GM21723 (cell line): ENCODE measurements at regions not wholly inside any gene's neighbourhood (a gene's known extent, or its start where the extent isn't known, plus 50 kb on each side); places are given as distances from the start of the nearest gene placed in this dataset.
"Not testable (repeated sequence)": the region's sequence is repeated elsewhere in the genome, so short reads cannot be mapped to it uniquely, and the experiment has no call there.

Source experiments
- ATAC-seq: cut with Tn5 transposase; IDR thresholded peaks from one replicate; pipeline ENCODE4 v1.9.1; 2021; ENCODE audit warnings: mild to moderate bottlenecking, moderate library complexity; ENCODE audit not compliant: unreplicated experiment

DNA sequence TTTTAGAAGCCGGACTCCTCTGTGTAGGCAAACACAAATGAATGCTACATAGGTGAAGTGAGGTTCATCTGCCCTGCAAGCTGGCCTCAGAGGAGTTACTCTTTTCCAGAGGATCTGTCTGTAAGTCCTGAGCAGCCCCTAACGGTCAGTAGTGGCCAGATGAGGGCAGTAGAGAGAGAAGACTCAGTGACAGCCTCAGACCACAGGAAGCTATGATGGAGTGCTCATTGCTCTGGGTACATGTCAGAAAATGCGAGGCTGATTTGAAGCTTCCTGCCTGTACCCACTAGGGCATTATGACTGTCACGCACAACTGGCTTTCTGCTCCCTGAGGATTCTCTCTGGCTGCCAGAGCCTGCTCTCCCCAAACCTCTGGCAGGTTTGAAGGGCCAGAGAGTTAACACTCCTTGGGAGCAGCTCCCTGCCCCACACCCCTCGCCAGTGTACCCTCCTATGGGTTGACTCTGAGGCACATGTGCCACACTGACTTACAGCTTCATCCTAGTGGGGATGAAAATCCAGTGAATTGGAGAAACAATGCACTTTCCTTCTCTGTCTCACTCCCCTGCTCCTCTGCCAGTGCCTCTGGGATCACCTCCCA is 141.5 kb downstream of the GABRG2 start:
- peak; percentile 94 for ATAC-seq

DNA sequence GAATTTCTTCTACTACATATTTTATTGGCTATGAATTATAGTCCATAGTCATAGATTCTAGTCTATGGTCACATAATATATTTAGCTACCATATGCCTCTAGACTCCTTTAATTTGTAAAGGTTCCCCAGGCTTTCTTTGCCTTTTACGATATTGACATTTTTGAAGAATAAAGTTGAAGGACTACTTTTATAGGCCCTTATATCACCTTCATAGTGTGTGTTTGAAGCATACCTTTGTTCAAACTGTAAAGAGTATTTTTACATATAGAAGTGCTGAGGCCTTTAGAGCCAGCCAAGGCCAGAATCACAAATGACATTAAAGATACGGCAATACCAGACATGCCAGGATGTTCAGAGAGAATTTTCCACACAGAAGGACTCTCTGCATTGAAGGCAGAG is 147.0 kb downstream of the GABRG2 start:
- no peak for ATAC-seq

DNA sequence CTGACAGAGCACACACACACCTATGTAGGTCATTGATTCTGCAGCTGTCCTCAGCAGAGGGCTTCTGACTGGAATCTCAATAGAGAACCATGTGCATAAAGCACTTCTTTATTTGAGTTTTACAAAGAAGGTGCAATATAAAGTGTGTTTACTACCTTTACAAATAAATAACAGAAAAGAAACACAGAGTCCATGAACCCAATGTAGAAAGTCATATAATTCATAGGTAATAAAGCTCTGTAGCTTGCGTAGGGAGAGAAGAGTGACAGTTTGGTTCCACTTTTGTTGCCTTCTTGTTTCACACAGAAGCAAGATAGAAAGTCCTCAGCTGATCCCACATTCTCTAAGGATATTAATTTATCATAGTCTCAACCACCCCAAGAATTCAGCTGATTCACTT is 149.5 kb downstream of the GABRG2 start:
- ATAC-seq = no peak

DNA sequence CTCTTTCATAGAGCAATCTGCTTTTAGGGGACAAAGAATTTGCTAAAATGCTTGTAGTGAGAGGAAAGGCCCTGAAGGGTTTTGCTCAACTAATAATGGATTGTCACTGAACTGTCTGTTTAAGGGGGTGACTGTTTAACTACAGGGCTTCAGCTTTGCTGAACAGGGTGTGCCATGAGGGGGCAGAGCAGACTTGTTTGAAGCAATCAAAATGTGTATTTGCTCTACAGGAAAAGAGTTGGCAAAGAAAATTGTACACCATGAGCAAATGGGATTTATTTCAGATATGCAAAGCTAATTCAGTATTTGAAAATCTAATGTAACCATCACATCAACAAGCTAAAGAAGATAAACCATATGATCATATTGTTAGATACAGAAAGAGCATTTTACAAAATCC is 154.3 kb downstream of the GABRG2 start:
- no peak for ATAC-seq

DNA sequence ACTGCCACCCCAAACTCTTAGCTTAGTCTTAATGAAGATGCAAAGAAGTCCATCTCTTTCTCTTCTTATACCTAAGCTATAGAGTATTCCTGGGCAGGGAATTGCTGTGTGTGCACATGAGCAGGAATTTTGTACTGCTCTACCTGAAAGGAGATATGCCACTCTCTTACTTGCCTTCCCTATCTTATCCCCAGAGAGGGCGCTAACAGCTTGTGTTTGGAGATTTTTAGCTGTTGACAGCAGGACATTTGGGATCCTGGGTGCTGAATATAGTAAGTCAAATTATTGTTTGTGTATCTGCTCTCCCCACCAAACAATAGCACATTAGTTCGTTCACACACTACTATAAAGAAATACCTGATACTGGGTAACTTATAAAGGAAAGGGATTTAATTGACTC is 159.5 kb downstream of the GABRG2 start:
- no peak for ATAC-seq

DNA sequence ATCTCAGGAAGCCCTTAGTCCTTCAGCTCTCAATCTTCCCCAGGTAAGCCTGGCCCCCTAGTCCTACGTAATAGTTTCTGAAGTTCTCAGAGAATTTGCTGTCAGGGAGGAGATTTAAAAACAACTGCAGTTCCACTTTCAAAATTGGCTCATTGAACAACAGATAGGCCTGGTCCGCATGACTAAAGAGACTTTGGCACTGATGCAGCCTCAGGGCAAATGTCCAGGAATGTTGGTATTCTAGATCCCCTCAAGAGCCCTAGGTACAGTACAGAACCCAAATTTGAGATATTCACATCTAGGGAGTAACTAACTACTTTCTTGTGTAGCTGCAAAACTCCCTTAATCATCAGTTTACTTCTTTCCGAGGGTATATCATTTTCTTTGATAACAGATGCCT is 162.8 kb downstream of the GABRG2 start:
- ATAC-seq = no peak

DNA sequence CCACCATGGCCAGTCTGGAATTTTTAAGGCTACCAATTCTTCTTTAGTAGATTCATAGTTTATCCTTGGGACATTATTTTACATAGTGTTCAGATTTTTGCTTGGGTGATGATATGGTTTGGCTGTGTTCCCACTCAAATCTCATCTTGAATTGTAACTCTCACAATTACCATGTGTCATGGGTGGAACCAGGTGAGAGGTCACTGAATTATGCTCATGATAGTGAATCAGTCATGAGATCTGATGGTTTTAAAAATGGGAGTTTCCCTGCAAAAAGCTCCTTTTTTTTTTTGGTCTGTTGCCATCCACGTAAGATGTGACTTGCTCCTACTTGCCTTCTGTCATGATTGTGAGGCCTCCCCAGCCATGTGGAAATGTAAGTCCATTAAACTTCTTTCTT is 163.9 kb downstream of the GABRG2 start:
- ATAC-seq = no peak

DNA sequence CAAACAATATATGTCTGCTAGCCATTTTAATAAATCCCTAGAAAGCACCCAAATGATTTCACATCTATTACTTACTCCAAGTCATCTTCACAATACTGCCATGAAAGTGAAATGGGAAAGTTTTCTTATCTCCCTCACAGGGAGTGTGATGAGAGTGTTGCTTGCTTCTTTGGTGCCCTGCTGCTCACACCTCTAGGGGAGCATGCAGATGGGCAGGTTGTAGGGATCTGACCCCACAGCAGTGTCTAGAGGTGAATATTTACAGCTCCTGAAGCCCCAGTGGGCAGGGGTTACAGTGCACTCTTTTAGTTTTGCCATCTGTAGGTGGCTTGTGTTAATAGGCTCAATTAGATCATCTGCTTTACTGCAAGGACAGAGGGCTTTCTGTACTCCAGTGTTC is 173.2 kb downstream of the GABRG2 start:
- ATAC-seq = no peak

DNA sequence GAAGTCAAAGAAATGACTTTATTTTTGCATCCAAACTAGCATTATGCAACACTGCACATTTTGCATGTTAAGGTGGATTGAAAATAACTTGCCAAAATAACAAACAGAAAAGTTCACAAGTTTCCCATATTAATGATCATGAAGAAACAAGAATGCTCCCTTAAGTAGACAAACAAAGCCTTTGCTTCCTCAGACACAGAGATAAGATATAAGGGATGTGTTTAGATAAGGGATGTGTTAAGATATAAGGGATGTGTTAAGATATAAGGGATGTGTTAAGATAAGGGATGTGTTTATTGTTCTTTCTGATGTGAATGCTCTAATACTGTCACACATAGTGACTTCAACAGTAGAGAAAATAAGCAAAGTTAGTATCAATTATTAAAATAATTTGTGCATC is 174.8 kb downstream of the GABRG2 start:
- no peak for ATAC-seq

DNA sequence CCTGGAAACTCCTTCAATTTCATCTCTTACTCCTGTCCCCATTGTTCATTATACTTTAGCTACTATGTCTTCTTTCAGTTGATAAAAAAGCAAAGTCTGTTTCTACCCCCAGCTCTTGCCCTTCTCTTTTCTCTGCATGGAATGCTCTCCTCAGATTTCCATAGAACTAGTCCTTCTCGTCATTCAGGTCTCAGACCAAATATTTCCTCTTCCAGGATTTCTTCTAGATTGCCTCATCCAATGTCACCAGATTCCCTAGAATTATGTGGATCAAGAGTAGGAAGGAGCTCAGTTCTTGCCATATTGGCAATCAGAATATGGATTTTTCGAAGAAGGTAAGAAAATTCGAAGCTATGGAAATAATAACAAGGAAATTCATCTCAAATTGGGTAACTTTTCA is 176.1 kb downstream of the GABRG2 start:
- no peak for ATAC-seq

DNA sequence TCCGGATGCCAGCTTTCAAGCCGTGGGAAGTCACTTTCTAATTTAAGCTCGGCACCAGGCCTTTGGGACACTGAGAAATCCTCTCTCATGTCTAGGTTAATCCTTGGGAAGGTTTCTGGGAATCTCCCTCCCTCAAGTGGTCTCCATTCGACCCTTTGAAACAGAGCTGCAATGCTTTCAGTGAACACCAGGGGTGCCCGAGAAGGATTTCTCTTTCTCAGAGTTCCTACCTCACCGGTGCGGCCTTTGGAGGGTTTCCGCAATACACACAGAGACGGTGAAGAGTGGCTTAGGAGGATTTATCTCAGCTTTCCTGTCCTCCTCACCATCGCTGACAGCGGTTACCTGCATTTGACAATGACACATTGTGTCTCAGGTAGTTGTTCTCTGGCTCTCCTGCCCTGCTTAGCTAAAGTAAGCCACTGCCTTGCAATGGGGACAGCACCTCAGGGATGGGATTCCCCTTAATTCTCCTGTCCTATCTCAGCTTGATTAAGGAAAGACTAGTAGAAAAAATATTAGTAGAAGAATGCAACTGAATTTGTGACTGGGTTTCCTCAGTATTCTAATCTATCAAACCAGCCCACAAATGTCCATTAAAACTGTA is 180.6 kb downstream of the GABRG2 start:
- ATAC-seq = no peak

DNA sequence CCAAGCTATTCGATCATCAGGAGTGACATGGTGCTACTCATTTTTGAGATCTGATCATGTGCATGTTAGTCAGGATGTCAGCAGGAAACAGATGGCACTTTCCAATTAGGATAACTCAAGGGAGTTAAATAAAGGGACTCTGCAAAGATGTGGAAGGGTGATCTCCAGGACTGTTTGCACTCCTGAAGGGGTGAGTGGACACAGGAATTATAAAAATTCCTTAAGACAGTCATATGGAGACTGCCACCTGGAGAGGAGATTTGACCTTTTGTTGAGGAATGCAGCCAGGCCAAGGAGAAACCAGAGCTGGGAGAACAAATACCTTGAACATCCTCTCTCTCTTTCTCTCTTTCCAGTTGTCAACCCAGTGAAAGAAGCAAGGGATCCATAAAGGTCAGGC is 189.1 kb downstream of the GABRG2 start:
- ATAC-seq = no peak

DNA sequence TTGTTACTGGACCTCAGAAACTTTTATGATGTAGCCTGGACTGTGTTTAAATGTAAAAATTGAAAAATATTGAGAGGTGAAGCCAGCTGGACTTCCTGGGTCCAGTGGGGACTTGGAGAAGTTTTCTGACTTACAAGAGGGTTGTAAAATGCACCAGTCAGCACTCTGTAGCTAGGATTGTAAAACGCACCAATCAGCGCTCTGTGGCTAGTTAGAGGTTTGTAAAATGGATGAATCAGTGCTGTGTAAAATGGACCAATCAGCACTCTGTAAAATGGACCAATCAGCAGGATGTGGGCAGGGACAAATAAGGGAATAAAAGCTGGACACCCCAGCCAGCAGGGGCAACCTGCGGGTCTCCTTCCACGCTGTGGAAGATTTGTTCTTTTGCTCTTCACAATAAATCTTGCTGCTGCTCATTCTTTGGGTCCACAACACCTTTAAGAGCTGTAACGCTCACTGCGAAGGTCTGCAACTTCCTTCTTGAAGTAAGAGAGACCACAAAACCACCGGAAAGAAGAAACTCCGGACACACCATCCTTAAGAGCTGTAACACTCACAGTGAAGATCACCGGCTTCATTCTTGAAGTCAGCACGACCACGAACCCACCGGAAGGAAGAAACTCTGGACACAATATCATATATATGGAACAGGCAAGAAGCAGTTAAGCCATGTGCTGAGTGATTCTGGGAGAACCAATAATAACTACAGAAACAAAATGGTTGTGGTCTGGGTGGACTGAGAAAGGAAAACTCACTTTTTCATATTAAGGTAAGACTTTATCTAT is 201.3 kb downstream of the GABRG2 start:
- ATAC-seq = peak; percentile 49

DNA sequence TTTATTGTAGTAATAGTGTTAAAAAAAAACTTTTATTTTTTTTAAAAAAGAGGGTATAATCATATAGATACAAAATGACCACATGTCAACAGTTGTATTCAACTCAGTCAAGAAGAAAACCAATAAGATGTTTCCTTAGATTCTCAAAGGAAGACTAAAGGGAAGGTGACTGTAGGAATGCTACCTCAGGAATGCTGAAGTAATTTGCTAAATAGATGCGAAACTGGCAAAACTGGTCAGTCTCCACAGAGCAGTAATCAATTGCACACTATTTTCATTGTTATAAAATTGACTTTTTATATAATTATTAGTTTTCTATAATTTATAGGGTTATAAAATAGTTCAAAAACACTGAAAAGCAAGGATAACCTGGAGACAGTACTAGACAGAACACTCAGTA is 204.8 kb downstream of the GABRG2 start:
- no peak for ATAC-seq

DNA sequence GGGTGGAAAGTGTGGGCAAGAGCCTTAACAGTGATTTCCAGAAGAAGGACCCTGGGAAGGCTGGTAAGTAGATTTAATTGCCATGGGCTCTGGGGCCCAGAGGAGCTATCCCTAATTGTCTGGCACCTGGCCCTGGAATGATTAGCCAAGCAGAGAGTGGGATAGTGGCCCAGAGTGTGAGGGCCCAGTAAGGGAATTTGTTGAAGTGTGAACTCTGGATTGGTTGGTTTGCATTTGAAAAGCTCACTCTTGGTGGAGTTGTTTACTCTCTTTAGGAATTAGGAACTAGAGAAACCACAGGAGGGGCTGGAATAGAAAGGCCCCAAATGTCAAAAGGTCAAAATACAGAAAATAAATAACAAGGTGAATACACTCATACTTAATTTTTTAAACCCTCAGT is 207.1 kb downstream of the GABRG2 start:
- ATAC-seq = no peak

DNA sequence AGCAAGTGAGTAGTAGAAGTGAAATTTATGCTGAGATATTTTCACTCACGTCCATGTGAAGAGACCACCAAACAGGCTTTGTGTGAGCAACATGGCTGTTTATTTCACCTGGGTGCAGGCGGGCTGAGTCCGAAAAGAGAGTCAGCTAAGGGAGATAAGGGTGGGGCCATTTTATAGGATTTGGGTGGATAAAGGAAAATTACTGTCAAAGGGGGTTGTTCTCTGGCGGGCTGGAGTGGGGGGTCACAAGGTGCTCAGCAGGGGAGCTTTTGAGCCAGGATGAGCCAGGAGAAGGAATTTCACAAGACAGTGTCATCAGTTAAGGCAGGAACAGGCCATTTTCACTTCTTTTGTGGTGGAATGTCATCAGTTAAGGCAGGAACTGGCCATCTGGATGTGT is 207.8 kb downstream of the GABRG2 start:
- not testable (repeated sequence) for ATAC-seq

DNA sequence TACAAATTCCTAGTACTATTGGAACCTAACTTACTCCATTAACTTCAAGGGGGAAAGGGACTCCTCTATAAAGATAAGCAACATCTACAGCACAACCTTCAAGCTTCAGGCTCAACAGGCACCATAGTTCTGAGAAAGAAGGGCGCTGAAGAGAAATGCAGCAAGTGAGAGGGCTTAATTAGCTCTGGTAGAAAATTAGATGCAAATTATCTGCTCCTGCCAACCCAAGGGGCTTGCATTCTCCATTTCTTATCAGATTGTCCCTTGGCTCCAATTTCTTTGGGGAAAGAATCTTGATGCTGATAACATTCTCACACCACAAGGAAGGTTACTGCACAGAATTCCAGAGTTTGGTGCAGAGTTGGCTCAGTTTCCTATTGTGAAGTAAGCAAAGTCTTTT is 214.6 kb downstream of the GABRG2 start:
- ATAC-seq = no peak

DNA sequence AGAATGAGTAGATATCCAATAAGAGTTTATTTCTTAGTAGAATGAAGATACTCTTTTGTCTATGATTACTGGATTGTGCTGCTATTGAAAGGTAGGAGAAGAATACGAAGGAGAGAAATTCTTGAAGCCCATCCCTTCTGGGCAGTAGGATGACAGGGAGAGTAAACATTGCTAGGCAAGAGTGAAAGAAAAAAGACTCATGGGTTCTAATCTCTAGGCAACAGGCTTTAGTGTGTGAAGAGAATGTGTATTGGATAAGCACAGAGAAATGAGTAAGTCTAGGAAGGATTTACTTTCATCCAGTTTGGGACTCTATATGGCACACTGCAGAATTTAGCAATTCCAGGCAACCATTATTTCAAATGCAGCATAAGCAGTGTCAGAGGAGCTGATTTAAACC is 216.0 kb downstream of the GABRG2 start:
- no peak for ATAC-seq

DNA sequence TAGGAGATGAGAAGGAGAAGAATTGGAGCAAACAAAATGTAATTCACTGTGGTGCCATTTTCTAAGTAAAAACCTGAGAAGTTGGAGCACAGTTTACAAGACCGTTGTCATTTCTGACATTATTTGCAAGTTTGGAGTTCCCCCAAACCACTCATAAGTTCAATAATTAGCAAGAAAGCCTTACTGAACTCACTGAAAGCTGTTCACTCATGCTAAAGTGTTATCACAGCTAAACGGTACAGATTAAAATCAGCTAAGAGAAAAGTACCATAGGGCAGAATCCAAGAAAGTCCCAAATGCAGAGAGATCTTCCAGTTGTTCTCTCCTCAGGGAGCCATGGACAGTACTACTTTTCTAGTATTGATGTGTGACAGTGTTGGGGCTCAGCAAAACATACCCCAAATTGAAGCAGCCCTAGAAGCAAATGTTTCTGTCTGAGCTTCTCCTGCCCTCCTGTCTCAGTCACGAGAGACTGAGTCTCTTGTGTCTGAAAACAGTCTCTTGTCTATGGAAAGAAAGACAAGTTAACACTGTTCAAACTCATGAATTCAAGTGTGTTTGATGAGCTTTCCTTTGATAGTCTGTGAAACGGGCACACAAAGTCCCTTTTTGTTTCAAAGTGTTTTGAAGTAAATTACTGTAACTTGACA is 221.2 kb downstream of the GABRG2 start:
- ATAC-seq = peak; percentile 48

DNA sequence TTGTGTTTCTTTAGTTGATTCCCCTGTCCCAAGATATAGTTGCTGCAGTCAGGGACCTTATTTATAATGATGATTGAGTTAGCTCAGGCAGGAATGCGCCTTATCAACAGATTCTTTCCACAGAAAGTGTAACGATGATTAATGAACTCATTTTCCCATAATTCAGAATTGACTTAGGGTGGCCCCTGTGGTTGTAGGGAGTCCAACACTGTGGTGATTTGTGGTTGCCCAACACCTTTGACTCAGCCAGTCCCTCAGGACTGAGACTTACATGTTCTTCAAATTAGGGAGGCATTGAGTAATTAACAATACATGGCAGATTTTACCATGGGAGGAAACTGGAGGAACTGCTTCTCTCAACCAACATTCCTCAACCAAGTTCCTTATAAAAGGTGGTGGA is 221.9 kb downstream of the GABRG2 start:
- no peak for ATAC-seq

DNA sequence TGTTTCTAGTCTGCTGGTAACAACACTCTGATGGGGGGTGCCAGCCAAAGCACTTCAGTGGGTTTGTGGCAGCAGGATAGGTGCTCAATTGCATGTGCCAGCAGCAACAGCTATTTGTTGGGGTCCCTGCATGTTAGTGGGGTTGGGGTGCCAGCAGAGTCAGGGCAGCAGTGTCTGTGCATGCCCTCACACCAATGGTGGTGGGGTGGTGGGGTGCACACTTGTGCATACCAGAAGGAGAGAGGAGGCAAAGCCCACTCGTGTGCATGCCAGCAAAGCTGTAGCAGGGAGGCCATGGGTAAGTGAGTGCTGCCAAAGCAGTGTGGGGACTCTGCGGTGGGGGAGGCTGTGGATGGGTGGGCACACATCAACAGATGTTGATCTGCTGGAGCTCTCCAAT is 232.2 kb downstream of the GABRG2 start:
- ATAC-seq = no peak

DNA sequence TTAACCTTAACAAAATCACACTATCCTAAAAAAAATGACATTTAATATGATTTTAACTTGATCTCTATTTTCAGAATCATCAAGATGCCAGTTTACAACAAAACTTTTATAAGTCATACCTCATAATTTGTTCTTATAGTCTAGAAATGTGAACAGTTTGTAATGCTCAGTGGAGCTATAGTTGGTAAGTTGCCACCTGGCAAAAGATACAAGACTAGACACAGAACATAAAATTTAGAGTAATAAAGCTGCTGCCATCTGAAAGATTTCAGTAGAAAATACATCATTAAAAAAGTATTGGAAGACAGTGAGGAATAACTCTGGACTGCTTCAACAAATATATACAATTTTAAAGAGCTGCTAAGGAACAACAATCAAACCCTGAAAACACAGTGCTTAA is 233.8 kb downstream of the GABRG2 start:
- ATAC-seq = no peak
